Calu3 (cell line): ENCODE measurements at regions not wholly inside any gene's neighbourhood (a gene's known extent, or its start where the extent isn't known, plus 50 kb on each side); places are given as distances from the start of the nearest gene placed in this dataset.

Experiments used
- BruUV-seq: library from RNA; stranded (reverse); fragments of 400-500 nt; replicated peaks from 2 replicates; lab custom pipeline; 2021; lab: Mats Ljungman, UMichigan
- CTCF ChIA-PET: fragments of 300-600 bp; sonication (Branson Sonifier 250); formaldehyde crosslinking; loops from one replicate; lab custom pipeline; 2022; ENCODE audit warnings: antibody characterized with exemption; lab: Charles Lee
- DNase-seq: peaks from one replicate; pipeline ENCODE4 v3.0.0; 2022
- H3K27ac Mint-ChIP-seq: one replicate; pipeline ENCODE4 v1.8.0; 2022; ENCODE audit warnings: mixed read lengths; ENCODE audit not compliant: unreplicated experiment
- H3K27me3 Mint-ChIP-seq: one replicate; pipeline ENCODE4 v1.8.0; 2022; ENCODE audit warnings: mixed read lengths; ENCODE audit not compliant: unreplicated experiment
- H3K36me3 Mint-ChIP-seq: one replicate; pipeline ENCODE4 v1.8.0; 2022; ENCODE audit warnings: mild to moderate bottlenecking, moderate library complexity, mixed read lengths; ENCODE audit not compliant: insufficient read depth, unreplicated experiment
- H3K4me1 Mint-ChIP-seq: one replicate; pipeline ENCODE4 v1.8.0; 2022; ENCODE audit warnings: mild to moderate bottlenecking, low read depth, mixed read lengths; ENCODE audit not compliant: unreplicated experiment
- H3K4me3 Mint-ChIP-seq: one replicate; pipeline ENCODE4 v1.8.0; 2022; ENCODE audit warnings: mild to moderate bottlenecking, low read depth, moderate library complexity, mixed read lengths; ENCODE audit not compliant: unreplicated experiment
- H3K9me3 Mint-ChIP-seq: one replicate; pipeline ENCODE4 v1.8.0; 2022; ENCODE audit warnings: low read depth, mixed read lengths; ENCODE audit not compliant: unreplicated experiment
- intact Hi-C: fragments of 100-400 bp; cut with micrococcal nuclease; formaldehyde crosslinking; loops from one replicate; pipeline ENCODE4 v1.10.0; 2022; ENCODE audit not compliant: unreplicated experiment
- TF ChIP-seq, protein P1 (sequence below): fragments of 200-600 bp; IDR thresholded peaks from one replicate; pipeline ENCODE4 v1.8.0; 2022; ENCODE audit warnings: antibody characterized with exemption; ENCODE audit not compliant: unreplicated experiment

DNA sequence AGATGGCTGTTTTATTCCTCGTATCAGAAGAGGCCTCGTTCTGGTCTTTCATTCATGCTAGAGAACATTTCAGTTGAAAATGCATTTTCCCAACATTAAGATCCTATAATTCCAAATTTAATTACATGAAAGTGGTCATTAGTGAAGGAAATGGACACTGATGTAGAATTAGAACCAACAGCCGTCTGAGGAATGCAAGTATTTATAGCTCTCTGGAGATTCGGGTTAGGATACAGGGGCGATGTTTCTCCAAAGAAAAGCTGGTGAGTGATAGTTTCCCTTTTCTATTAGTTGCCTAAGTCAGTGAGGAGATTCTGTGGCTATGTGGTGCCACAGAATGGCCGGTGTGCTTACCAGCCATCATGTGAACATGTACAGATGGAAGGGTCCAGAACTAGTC lies 109.0 kb upstream of the IL12A start:
- Mint-ChIP-seq H3K9me3 (no peaks in the 10 kb centered on the region), H3K4me3 (no peak overlapping the region), H3K4me1 (peaks cover 8% of the 10 kb centered on the region), H3K27me3 (no peaks in the 10 kb centered on the region), H3K27ac (no peak overlapping the region), H3K36me3 (no peaks in the 10 kb centered on the region)
- DNase-seq = no peak
- BruUV-seq = no TSS peak
- intact Hi-C loops = no loop called here
- CTCF ChIA-PET = interaction anchor here (0.6 kb wide), 1 partner anchor 615 kb away, joined by 5 read pairs; no protein-coding TSS in a partner anchor
- TF ChIP-seq, protein P1, sequence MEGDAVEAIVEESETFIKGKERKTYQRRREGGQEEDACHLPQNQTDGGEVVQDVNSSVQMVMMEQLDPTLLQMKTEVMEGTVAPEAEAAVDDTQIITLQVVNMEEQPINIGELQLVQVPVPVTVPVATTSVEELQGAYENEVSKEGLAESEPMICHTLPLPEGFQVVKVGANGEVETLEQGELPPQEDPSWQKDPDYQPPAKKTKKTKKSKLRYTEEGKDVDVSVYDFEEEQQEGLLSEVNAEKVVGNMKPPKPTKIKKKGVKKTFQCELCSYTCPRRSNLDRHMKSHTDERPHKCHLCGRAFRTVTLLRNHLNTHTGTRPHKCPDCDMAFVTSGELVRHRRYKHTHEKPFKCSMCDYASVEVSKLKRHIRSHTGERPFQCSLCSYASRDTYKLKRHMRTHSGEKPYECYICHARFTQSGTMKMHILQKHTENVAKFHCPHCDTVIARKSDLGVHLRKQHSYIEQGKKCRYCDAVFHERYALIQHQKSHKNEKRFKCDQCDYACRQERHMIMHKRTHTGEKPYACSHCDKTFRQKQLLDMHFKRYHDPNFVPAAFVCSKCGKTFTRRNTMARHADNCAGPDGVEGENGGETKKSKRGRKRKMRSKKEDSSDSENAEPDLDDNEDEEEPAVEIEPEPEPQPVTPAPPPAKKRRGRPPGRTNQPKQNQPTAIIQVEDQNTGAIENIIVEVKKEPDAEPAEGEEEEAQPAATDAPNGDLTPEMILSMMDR = no peak

DNA sequence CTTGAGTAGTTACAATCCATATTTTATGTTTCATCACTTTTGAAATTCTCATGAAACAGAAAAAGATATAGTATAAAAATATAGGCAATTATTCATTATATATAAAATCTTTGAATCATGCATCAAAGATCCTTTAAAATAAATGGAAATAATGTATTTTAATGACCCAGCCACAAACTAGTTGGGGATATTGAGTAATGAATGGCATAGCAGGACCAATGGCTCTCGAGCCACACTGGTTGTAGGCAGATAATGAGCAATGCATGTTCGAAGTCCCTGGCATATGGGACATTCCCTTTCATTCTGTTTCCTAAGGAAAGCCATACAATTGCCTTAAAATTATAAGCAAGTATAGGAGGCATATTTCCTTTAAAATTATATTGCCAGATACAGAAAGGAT lies 107.4 kb upstream of the IL12A start:
- H3K9me3 Mint-ChIP-seq = no peaks in the 10 kb centered on the region
- no peak for DNase-seq
- no peaks in the 10 kb centered on the region for H3K36me3 Mint-ChIP-seq
- intact Hi-C loops = loop anchor here (10.0 kb wide), 3 partner anchors 224 to 616 kb away; no protein-coding TSS in a partner anchor
- no peak overlapping the region for H3K4me3 Mint-ChIP-seq
- no peak overlapping the region for H3K27ac Mint-ChIP-seq
- no peaks in the 10 kb centered on the region for H3K27me3 Mint-ChIP-seq
- no TSS peak for BruUV-seq
- H3K4me1 Mint-ChIP-seq = peaks cover 8% of the 10 kb centered on the region
- TF ChIP-seq, protein P1 = no peak
- CTCF ChIA-PET = no interaction called here

DNA sequence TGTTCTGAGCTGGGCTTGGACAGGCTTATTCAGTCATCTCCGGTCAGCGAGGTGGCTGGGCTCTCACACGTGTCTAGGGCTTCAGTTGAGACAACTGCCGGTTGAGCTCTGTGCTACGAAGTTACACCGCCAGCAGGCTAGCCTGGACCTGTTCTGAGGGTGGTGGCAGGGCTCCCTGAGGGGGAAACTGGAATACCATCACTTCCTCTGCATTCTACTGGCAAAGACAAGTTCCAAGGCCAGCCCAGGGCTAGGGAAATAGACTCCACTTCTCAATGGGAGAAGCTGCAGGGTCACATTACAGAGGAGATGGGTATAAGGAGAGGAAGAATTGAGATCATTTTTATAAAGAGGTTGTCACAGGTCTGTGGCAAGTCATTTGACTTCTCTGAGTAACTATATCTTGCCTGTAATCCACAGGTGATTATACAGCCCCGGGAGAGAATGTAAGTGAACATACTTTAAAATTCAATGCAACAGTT lies 106.8 kb upstream of the IL12A start:
- no peak overlapping the region for H3K27ac Mint-ChIP-seq
- intact Hi-C loops = loop anchor here (10.0 kb wide), 3 partner anchors 223 to 617 kb away; no protein-coding TSS in a partner anchor
- CTCF ChIA-PET = no interaction called here
- no peaks in the 10 kb centered on the region for H3K27me3 Mint-ChIP-seq
- TF ChIP-seq, protein P1 = no peak
- H3K4me3 Mint-ChIP-seq = no peak overlapping the region
- DNase-seq = no peak
- no peaks in the 10 kb centered on the region for H3K9me3 Mint-ChIP-seq
- no peaks in the 10 kb centered on the region for H3K36me3 Mint-ChIP-seq
- no TSS peak for BruUV-seq
- peaks cover 8% of the 10 kb centered on the region for H3K4me1 Mint-ChIP-seq

DNA sequence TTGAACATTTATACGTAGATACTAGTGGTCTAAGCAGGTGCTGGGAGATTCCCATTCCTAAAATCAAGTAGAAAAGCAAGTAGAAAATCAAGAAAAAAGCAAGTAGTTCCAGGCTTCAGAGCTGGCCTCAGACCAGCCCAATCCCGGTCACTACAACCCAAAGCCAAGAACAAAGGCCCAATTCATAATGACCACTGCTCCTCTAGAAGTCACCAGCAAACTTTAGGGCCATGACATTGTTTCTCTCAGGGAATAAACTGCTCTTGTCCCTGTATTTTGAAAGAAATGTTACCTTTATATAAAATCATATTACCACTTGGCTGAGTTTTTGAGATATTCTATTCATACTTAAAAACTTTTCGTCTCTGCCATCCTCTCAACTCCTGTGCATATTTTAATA lies 106.3 kb upstream of the IL12A start:
- CTCF ChIA-PET = interaction anchor here (0.6 kb wide), 1 partner anchor 105 kb away, joined by 3 read pairs; no protein-coding TSS in a partner anchor
- Mint-ChIP-seq H3K4me3 (no peak overlapping the region), H3K36me3 (no peaks in the 10 kb centered on the region), H3K27me3 (no peaks in the 10 kb centered on the region), H3K27ac (no peak overlapping the region), H3K9me3 (no peaks in the 10 kb centered on the region), H3K4me1 (peaks cover 8% of the 10 kb centered on the region)
- no peak for DNase-seq
- TF ChIP-seq, protein P1 = no peak
- BruUV-seq = no TSS peak
- intact Hi-C loops = loop anchor here (10.0 kb wide), 3 partner anchors 222 to 618 kb away; no protein-coding TSS in a partner anchor
